Breast epithelium (tissue), 3 donors: ENCODE measurements at regions not wholly inside any gene's neighbourhood (a gene's known extent, or its start where the extent isn't known, plus 50 kb on each side); places are given as distances from the start of the nearest gene placed in this dataset.

Experiments used
- POLR2AphosphoS5 ChIP-seq, 3 donors: sonication (generic); formaldehyde crosslinking; IDR thresholded peaks; one replicate each; pipeline ENCODE4 v1.6.1; 2017; ENCODE audit warnings: antibody characterized with exemption in 3 of 3
- TF ChIP-seq, protein P1 (sequence below), 3 donors: fragments of 450-650 bp; IDR thresholded peaks; one replicate each; pipeline ENCODE4 v1.5.1; 2016 to 2017; ENCODE audit warnings: antibody characterized with exemption in 3 of 3, mild to moderate bottlenecking in 3 of 3, moderate library complexity in 3 of 3

DNA sequence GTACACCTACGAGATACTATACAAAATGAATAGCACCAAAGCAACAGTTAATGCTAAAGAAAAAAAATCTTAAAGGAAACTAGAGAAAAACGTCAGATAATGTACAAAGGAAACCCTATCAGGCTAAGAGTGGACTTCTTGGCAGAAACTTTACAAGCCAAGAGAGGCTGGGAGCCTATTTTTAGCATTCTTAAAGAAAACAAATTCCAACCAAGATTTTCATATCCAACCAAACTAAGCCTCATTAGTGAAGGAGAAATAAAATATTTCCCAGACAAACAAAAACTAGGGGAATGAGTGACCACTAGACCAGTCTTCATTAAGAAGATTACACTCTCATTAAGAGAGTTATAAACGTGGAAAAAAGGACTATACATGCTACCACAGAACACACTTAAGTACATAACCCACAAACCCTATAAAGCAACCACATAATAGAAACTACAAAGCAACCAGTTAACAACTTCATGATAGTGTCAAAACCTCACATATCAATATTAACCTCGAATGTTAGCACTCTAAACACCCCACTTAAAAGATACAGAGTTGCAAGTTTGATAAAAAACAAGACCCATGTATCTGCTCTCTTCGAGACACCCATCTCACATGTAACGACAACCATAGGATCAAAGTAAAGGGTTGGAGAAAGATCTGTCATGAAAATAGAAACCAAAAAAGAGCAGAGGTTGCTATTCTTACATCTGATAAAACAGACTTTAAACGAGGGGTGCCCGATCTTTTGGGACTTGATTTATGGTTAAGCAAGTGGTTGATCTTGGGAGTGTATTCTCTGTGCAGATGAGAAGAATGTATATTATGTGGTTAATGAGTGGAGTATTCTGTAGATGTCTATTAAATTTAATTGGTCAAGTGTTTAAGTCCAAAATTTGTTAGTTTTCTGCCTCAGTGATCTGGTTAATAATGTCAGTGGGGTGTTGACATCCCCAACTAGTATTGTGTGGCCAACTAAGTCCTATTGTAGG is 1301.4 kb downstream of the PLA2G4A start:
- TF ChIP-seq, protein P1, sequence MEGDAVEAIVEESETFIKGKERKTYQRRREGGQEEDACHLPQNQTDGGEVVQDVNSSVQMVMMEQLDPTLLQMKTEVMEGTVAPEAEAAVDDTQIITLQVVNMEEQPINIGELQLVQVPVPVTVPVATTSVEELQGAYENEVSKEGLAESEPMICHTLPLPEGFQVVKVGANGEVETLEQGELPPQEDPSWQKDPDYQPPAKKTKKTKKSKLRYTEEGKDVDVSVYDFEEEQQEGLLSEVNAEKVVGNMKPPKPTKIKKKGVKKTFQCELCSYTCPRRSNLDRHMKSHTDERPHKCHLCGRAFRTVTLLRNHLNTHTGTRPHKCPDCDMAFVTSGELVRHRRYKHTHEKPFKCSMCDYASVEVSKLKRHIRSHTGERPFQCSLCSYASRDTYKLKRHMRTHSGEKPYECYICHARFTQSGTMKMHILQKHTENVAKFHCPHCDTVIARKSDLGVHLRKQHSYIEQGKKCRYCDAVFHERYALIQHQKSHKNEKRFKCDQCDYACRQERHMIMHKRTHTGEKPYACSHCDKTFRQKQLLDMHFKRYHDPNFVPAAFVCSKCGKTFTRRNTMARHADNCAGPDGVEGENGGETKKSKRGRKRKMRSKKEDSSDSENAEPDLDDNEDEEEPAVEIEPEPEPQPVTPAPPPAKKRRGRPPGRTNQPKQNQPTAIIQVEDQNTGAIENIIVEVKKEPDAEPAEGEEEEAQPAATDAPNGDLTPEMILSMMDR (IDR thresholded peaks at IDR 0.05): no peak
- no peak for TF ChIP-seq POLR2AphosphoS5 (IDR thresholded peaks at IDR 0.05)
